ENCODE measurements at regions not wholly inside any gene's neighbourhood (a gene's known extent, or its start where the extent isn't known, plus 50 kb on each side); places are given as distances from the start of the nearest gene placed in this dataset.
A peak's percentile ranks its signal among the peaks of the same experiment; 100 is the strongest.
"Not testable (repeated sequence)": the region's sequence is repeated elsewhere in the genome, so short reads cannot be mapped to it uniquely, and the experiment has no call there.

- intact Hi-C loops (cut with DNase I; ENCODE audit: low total_unique reads): no loop called here
- peak; percentile 3 to 24 for DNase-seq
- no peak for ATAC-seq
- TF ChIP-seq CTCF (IDR thresholded peaks at IDR 0.05 in 4 of 5, conservative IDR thresholded peaks at IDR 0.05 in 1 of 5) (no peak), POLR2A (IDR thresholded peaks at IDR 0.05) (no peak)
- H3K27ac ChIP-seq: no peak overlapping the region
- no peak overlapping the region for H3K4me3 ChIP-seq
- H3K36me3 ChIP-seq: no peaks in the 10 kb centered on the region
- H3K4me1 ChIP-seq: peaks cover 0 to 6% of the 10 kb centered on the region in 2 donors
- in situ Hi-C loops (cut with MboI; ENCODE audit: low sequenced_read_pairs in 4 of 4): no loop called here
- no peaks in the 10 kb centered on the region for H3K27me3 ChIP-seq
- no peaks in the 10 kb centered on the region for H3K9me3 ChIP-seq
These were observed 541.4 kb upstream of the BOD1L1 start for GRCh38 chr4:14168919-14169318.

GRCh38 chr4:14169460-14169859 lies 541.9 kb upstream of the BOD1L1 start:
- ATAC-seq: no peak
- no peak overlapping the region for H3K4me3 ChIP-seq
- intact Hi-C loops (cut with DNase I; ENCODE audit: low total_unique reads): no loop called here

GRCh38 chr4:14169940-14170339 lies 542.4 kb upstream of the BOD1L1 start:
- H3K36me3 ChIP-seq; in situ Hi-C loops (cut with MboI; ENCODE audit: low sequenced_read_pairs in 4 of 4); H3K27me3 ChIP-seq; H3K4me3 ChIP-seq; H3K9me3 ChIP-seq; ATAC-seq; intact Hi-C loops (cut with DNase I; ENCODE audit: low total_unique reads); H3K27ac ChIP-seq; H3K4me1 ChIP-seq; DNase-seq: not testable (repeated sequence)

More at GRCh38 chr4:14169460-14169859, 541.9 kb upstream of the BOD1L1 start:
- Histone ChIP-seq H3K36me3 (no peaks in the 10 kb centered on the region), H3K4me1 (peaks cover 0 to 6% of the 10 kb centered on the region in 2 donors), H3K9me3 (no peaks in the 10 kb centered on the region), H3K27me3 (no peaks in the 10 kb centered on the region), H3K27ac (no peak overlapping the region)
- in situ Hi-C loops (cut with MboI; ENCODE audit: low sequenced_read_pairs in 4 of 4): no loop called here
- no peak for DNase-seq
- no peak for TF ChIP-seq POLR2A (IDR thresholded peaks at IDR 0.05)
- no peak for TF ChIP-seq CTCF (IDR thresholded peaks at IDR 0.05 in 4 of 5, conservative IDR thresholded peaks at IDR 0.05 in 1 of 5)

- DNase-seq (no peak), ATAC-seq (no peak)
- Histone ChIP-seq H3K4me1 (no peaks in the 10 kb centered on the region), H3K9me3 (no peaks in the 10 kb centered on the region), H3K27ac (no peak overlapping the region), H3K36me3 (no peaks in the 10 kb centered on the region), H3K27me3 (no peaks in the 10 kb centered on the region), H3K4me3 (no peak overlapping the region)
- in situ Hi-C loops (cut with MboI; ENCODE audit: low sequenced_read_pairs in 4 of 4) (no loop called here), intact Hi-C loops (cut with DNase I; ENCODE audit: low total_unique reads) (no loop called here)
- TF ChIP-seq CTCF (IDR thresholded peaks at IDR 0.05 in 4 of 5, conservative IDR thresholded peaks at IDR 0.05 in 1 of 5) (no peak), POLR2A (IDR thresholded peaks at IDR 0.05) (no peak)
These were observed 549.1 kb upstream of the BOD1L1 start for GRCh38 chr4:14176613-14177012.

GRCh38 chr4:14177987-14178386 lies 550.5 kb upstream of the BOD1L1 start:
- in situ Hi-C loops (cut with MboI; ENCODE audit: low sequenced_read_pairs in 4 of 4): no loop called here
- Histone ChIP-seq H3K27ac (no peak overlapping the region), H3K4me3 (no peak overlapping the region)

More at GRCh38 chr4:14177987-14178386, 550.5 kb upstream of the BOD1L1 start:
- ATAC-seq (no peak), DNase-seq (no peak)
- no peaks in the 10 kb centered on the region for H3K9me3 ChIP-seq
- H3K27me3 ChIP-seq: no peaks in the 10 kb centered on the region
- H3K4me1 ChIP-seq: no peaks in the 10 kb centered on the region
- no peaks in the 10 kb centered on the region for H3K36me3 ChIP-seq
- no peak for TF ChIP-seq CTCF (IDR thresholded peaks at IDR 0.05 in 4 of 5, conservative IDR thresholded peaks at IDR 0.05 in 1 of 5)
- TF ChIP-seq POLR2A (IDR thresholded peaks at IDR 0.05): no peak
- intact Hi-C loops (cut with DNase I; ENCODE audit: low total_unique reads): no loop called here

Data from gastrocnemius medialis (tissue), 4 donors.